ENCODE measurements at regions not wholly inside any gene's neighbourhood (a gene's known extent, or its start where the extent isn't known, plus 50 kb on each side); places are given as distances from the start of the nearest gene placed in this dataset.

GRCh38 chr4:34724491-34724890 is 1519.8 kb downstream of the ARAP2 start:
- no peak for DNase-seq

DNA sequence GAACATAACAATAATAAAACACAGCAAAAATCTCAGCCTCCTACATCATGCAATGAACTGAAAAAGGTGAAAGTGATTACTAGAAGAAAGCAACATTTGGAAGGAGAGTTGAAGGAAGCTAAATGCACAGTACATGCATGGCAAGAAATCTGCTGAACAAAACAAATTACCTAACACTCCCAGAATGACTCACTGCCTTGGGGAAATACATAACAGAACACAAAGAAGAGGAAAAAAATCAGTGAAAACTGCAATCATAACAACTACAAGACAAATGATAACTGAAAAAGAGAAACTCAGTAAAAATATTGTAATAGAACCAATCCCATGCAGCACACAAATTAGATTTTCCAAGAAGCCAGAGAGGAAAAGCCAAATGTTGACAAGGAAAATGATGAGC is 1513.2 kb downstream of the ARAP2 start:
- DNase-seq: no peak

DNA sequence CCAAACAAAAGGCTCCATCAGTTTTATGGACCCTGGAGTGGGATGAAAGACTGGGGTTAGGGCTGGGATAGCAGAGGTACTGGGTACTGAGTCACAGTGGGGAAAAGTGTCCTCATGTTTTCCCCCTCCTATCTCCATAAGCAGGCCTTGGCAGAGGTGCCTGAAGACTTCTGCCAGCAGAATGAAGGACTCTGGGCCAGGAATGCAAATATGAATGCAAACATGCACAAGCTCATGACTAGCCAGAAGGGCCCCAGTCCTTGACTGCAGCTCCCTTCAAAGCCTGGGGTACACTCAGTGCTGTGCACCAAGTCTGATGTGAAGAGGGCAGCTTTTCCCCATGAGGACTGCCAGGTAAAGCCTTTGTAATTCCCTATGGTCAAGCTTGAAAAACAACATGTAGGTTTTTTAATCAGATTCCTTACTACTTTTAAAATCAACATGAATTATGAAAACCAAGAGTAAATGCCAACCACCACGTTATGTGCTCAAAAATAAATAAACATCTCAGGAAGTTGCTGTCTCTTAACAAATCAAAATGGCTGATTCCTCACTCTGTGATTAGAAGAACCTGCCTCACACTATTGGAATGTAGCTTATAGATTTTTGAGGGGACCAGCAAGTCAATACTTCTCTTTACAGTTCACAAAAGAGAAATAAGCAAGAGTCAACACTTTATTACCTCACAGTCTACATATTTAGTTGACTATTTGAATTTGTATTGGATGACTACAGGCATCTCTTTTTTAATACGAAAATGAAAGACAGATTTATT is 1512.0 kb downstream of the ARAP2 start:
- no peak for DNase-seq

- DNase-seq: no peak
These were observed 1511.0 kb downstream of the ARAP2 start for GRCh38 chr4:34733185-34733941.

- no peak for DNase-seq
These were observed 1477.4 kb downstream of the ARAP2 start for GRCh38 chr4:34766935-34767334.

DNA sequence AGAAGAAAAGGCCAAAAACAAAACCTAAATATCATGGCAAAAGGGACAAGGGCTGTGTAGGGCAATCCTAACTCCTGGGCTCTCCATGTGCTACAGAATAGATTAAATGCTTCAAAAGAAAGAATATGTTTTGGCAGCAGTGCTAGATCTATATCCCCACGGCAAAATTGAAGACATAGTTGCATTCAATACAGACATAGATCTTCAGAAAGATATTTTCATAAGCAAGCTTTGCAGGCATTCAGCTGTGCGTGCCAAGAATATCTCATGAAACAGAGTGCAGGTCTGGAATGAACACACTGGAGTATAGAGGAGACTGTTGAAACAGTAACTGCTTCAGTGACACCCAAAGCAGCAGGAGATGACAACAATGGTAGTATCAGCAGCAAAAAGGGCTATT is 1476.9 kb downstream of the ARAP2 start:
- no peak for DNase-seq

DNA sequence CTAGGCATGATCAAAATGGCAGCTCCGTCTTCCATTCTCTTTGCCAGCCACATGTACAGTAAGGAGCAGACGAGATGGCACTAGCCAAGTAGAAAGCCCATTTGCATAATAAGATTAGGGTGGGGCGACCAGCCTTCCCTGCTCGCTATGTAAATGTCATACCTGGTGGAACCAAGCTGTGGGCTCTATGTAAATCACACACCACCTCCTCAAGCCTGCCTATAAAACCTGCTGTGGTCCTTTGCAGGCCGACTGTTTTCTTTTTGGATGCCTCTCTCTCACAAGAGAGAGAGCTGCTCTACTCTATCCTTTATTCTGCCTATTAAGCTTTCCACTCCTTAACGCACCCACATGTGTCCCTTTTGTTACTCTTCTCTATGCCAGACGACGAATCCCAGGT is 1472.7 kb downstream of the ARAP2 start:
- DNase-seq: no peak

- no peak for DNase-seq
These were observed 1454.2 kb downstream of the ARAP2 start for GRCh38 chr4:34790131-34790530.

DNA sequence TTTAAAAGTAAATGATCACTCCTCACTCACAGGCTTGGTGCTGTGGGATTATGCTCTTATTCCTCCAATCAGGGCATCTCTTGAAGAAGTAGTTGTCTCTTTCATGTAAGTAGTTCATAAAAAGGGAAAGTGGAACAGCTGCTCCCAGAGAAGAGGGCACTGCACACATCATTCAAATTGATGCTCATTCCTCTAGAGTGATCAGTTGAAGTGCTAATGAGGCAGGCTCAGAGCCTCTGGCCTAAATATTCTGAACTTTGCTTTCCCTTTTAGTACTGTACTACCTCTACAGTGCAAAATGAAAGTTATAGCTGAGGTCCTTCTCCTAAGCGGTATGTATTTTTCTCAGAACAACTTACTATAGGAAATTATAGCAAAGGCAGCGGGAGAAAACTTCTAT is 1453.1 kb downstream of the ARAP2 start:
- DNase-seq: no peak

GRCh38 chr4:34800953-34801352 is 1443.4 kb downstream of the ARAP2 start:
- DNase-seq: no peak

DNA sequence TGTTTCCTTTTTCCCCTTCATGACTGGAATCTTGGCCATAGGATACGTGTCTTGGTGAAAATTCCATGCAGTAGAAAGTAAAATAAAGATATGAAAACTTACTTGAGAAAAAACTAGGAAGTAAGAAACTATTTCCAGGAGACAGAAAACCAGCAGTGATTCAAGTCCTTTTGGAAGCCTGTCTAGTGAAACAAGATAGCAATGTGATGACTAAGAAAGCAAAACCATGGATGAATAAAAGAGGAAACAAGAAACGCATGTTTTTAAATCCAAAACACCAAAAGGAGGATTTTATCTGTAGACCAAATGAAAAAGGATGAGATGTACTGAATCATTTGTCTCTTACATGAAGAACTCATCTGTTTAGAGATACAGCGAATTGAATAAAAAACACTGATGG is 1430.0 kb downstream of the ARAP2 start:
- no peak for DNase-seq

DNA sequence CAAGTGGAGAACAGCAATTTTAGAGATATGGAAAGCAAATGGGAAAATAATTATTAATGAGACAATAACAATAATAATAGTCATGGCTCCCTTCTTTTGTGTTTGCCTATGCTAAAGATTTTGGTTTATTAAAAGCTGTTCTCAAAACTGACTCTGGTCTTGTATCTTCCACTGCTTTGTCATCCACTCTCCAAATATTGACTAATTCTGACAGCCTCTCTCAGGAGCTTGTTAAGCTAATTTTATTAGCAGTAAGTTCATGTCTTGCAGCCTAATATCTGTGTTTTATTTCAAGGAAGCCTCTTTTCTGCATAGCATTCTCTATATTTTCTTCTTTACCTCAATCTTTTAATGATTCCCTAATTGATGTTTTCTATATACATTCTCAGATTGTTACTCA is 1419.8 kb downstream of the ARAP2 start:
- DNase-seq: no peak

DNA sequence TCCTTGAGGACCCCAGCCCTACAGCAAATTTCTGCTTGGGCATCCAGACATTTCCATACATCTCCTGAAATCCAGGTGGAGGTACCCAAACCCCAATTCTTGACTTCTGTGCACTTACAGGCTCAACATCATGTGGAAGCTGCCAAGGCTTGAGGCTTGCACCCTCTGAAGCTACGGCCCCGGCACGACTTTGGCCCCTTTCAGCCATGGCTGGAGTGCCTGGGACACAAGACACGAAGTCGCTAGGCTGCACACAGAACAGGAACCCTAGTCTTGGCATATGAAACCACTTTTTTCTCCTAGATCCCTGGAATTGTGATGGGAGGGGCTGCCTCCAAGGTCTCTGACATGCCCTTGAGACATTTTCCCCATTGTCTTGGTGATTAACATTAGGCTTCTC is 1417.7 kb downstream of the ARAP2 start:
- DNase-seq: no peak

DNA sequence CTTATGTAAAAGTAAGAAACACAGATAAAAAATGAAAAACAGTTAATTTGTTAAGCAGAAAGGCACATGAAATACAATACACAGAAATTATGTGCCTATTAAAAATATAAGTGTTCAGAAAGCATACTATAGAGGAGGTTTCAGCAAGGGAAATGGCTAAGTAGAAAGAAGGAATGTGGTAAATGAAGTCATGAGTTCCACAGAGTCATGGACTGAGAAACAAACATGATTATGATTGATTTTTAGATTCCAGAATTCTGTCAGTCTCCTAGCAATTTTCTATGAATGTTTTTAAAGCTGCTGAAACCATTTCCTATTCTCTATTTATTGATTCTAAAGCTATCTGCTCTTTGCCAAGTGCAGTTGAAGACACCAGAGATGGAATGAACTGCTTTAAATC is 1398.4 kb downstream of the ARAP2 start:
- no peak for DNase-seq

DNA sequence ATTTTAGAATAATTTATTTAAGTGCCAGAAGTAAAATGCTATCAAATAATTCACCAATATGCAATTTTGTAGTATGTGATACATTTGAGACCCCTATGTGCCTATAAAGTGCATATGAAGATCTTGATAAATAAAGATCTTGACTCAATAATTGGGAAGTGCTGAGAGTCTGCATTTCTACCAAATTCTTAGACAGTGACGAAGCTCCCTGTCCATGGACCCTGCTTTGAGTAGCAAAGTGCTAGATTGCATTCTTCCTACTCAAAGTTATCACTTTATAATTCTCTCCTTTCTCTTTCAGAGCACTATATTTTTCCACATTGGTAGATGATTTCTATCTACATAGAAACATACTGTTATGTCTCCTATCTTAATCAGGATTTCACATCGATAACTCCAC is 1393.9 kb downstream of the ARAP2 start:
- no peak for DNase-seq

- no peak for DNase-seq
These were observed 1393.3 kb downstream of the ARAP2 start for GRCh38 chr4:34850968-34851367.

GRCh38 chr4:34851411-34851810 is 1392.9 kb downstream of the ARAP2 start:
- DNase-seq: no peak

GRCh38 chr4:34854451-34854850 is 1389.9 kb downstream of the ARAP2 start:
- no peak for DNase-seq

DNA sequence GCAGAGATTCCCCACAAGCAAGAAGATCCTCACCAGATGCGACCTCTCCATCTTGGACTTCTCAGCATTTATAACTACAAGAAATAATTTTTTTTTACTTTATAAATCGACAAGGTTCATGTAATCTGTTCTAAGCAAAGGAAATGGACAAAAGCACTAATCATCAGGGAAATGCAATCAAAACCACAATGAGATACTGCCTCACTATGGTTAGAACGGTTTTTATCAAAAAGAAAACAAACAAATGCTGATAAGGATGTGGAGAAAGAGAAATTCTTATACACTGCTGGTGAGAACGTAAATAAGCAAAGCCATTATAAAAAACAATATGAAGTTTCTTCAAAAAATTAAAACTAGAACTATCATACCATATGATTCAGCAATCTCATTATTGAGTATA is 1382.6 kb downstream of the ARAP2 start:
- DNase-seq: no peak

DNA sequence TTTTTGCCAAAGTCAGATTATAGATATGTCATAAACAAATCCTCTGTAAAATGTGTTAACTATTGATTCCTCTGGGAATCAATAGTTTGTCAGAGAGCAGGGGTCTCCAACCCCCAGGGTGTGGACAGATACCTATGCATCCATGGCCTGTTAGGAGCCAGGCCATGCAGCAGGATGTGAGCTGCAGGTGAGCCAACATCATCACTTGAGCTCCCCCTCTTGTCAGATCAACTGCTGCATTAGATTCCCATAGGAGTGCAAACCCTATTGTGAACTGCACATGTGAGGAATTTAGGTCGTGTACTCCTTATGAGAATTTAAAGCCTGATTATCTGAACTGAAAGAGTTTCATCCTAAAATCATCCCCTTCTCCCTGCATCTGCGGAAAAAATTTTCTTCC is 1365.4 kb downstream of the ARAP2 start:
- DNase-seq: no peak

- no peak for DNase-seq
These were observed 1364.1 kb downstream of the ARAP2 start for GRCh38 chr4:34880246-34880645.

GRCh38 chr4:34891892-34892291 is 1352.4 kb downstream of the ARAP2 start:
- no peak for DNase-seq

- no peak for DNase-seq
These were observed 1350.9 kb downstream of the ARAP2 start for GRCh38 chr4:34893382-34893781.

DNA sequence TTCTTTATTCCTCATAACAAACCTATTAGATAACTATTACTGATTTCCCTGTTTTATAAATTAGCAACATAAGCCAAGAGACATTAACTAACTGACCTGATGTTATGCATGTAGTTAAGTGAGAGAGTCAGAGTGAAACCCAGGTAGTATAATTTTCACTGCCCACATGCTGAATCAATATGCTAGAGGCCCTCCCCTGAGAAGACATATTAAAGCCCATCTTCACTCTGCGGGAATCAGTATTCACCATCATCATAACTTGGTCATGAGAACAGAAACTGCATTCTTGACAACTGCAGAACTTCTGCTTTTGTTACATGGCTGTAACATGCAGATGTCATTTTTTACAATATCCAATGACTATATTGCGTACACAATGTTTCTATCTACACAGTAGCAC is 1324.3 kb downstream of the ARAP2 start:
- DNase-seq: no peak

DNA sequence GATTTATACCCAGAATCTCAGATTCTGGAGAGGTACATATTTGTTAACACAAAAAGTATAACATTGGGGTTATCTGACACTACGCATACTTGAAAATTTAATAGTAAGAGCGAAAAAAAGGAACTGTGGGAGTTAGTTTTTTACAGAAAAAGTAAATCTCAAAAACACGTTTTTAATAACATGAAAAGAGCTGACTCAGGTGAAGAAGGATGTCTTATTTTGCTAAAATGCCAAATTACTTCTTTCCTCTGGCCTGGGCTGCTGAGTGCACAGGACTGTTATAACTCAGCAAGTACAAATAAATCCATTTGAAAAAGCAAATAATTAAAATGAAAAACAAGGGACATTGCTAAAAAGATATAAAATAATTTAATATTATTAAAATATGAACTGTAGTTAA is 1322.9 kb downstream of the ARAP2 start:
- no peak for DNase-seq

Measured in GOT3 (cell line).